ENCODE measurements at regions not wholly inside any gene's neighbourhood (a gene's known extent, or its start where the extent isn't known, plus 50 kb on each side); places are given as distances from the start of the nearest gene placed in this dataset.
"Not testable (repeated sequence)": the region's sequence is repeated elsewhere in the genome, so short reads cannot be mapped to it uniquely, and the experiment has no call there.

- DNase-seq = not testable (repeated sequence)
These were observed 347.4 kb downstream of the MAGEE1 start for GRCh38 chrX:76774912-76775311.

GRCh38 chrX:76796311-76796710, 368.8 kb downstream of the MAGEE1 start:
- no peak for DNase-seq

GRCh38 chrX:76802708-76803107, 375.2 kb downstream of the MAGEE1 start:
- DNase-seq = no peak

- no peak for DNase-seq
These were observed 388.2 kb downstream of the MAGEE1 start for GRCh38 chrX:76815754-76816153.

GRCh38 chrX:76817279-76817678, 389.8 kb downstream of the MAGEE1 start:
- DNase-seq = not testable (repeated sequence)

GRCh38 chrX:76821276-76821675, 393.8 kb downstream of the MAGEE1 start:
- DNase-seq = no peak

GRCh38 chrX:76827672-76828071, 400.2 kb downstream of the MAGEE1 start:
- DNase-seq = no peak

GRCh38 chrX:76840902-76841301, 413.4 kb downstream of the MAGEE1 start:
- DNase-seq = peak in 1 of 2 experiments; percentile 2

GRCh38 chrX:76850851-76851250, 423.3 kb downstream of the MAGEE1 start:
- DNase-seq = peak in 1 of 2 experiments; percentile 8

GRCh38 chrX:76862509-76862908, 435.0 kb downstream of the MAGEE1 start:
- DNase-seq = no peak

- peak in 1 of 2 experiments; percentile 12 for DNase-seq
These were observed 466.4 kb downstream of the MAGEE1 start for GRCh38 chrX:76893930-76894329.

GRCh38 chrX:76915836-76916235, 488.3 kb downstream of the MAGEE1 start:
- DNase-seq = no peak

GRCh38 chrX:76918033-76918432, 490.5 kb downstream of the MAGEE1 start:
- DNase-seq = no peak

- no peak for DNase-seq
These were observed 492.3 kb downstream of the MAGEE1 start for GRCh38 chrX:76919761-76920160.

- DNase-seq = no peak
These were observed 493.1 kb downstream of the MAGEE1 start for GRCh38 chrX:76920607-76921006.

GRCh38 chrX:76921176-76921575, 493.7 kb downstream of the MAGEE1 start:
- no peak for DNase-seq

- no peak for DNase-seq
These were observed 494.6 kb downstream of the MAGEE1 start for GRCh38 chrX:76922100-76922499.

GRCh38 chrX:76924616-76925015, 497.1 kb downstream of the MAGEE1 start:
- DNase-seq = not testable (repeated sequence)

GRCh38 chrX:76931518-76931917, 504.0 kb downstream of the MAGEE1 start:
- DNase-seq = no peak

GRCh38 chrX:76957485-76957884, 489.7 kb upstream of the FGF16 start:
- DNase-seq = no peak

GRCh38 chrX:76971393-76972376, 475.5 kb upstream of the FGF16 start:
- no peak for DNase-seq

GRCh38 chrX:76977452-76977851, 469.7 kb upstream of the FGF16 start:
- DNase-seq = no peak

- DNase-seq = peak; percentile 35 to 63
These were observed 459.8 kb upstream of the FGF16 start for GRCh38 chrX:76987381-76987780.

GRCh38 chrX:76996641-76997040, 450.5 kb upstream of the FGF16 start:
- no peak for DNase-seq

- DNase-seq = no peak
These were observed 443.7 kb upstream of the FGF16 start for GRCh38 chrX:77003530-77003929.
